Panc1 (cell line): ENCODE measurements at regions not wholly inside any gene's neighbourhood (a gene's known extent, or its start where the extent isn't known, plus 50 kb on each side); places are given as distances from the start of the nearest gene placed in this dataset.

Source experiments
- POLR2AphosphoS5 ChIP-seq: IDR thresholded peaks from 2 replicates; pipeline ENCODE4 v1.6.1; 2012; ENCODE audit warnings: mild to moderate bottlenecking, low read depth, low read length, moderate library complexity
- SIN3A ChIP-seq: IDR thresholded peaks from 2 replicates; pipeline ENCODE4 v1.6.1; 2012; ENCODE audit warnings: low read depth, mild to moderate bottlenecking, low read length, moderate library complexity, borderline replicate concordance; ENCODE audit not compliant: insufficient read depth
- TCF7L2 ChIP-seq: IDR thresholded peaks from 2 replicates; pipeline ENCODE4 v1.6.1; 2011; ENCODE audit warnings: mild to moderate bottlenecking, low read depth, low read length, inconsistent platforms
- TF ChIP-seq, protein P1 (sequence below): fragments of 450-650 bp; IDR thresholded peaks from 2 replicates; pipeline ENCODE4 v1.5.1; 2017; ENCODE audit warnings: mild to moderate bottlenecking
- TF ChIP-seq, protein P2 (sequence below), 2 experiments: IDR thresholded peaks; 2 replicates each; pipeline ENCODE4 v1.6.1; 2011 to 2012; ENCODE audit warnings: low read depth in 2 of 2, control low read depth in 1 of 2, low read length in 1 of 2, mild to moderate bottlenecking in 1 of 2, moderate library complexity in 1 of 2; ENCODE audit not compliant: insufficient read depth in 1 of 2

DNA sequence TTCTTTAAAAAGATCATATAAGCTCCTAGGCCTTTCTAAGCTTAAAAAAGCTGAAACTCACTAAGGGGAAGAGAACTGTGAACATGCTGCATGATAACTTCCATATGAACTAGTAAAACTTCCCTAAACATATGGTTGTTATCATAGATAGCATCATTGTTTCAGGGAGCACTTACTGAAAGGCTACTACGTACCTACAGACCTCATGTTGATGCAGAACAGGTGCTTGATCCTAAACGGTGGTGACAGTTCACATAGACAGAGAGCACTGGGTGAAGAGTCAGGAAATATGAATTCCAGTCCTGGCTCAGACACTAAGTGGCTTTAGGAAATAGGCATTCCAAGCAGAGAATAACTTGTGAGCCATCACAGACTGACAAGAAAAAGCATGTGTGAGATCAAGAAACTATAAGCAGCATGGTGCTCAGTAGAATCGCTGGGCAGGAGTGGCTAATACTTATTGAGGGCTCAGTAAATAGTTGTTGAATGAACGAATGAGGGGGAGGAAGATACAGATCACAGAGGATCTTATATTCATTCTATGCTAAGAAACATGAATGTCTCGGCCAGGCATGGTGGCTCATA is 78.4 kb upstream of the NUDT4 start:
- TF ChIP-seq, protein P1, sequence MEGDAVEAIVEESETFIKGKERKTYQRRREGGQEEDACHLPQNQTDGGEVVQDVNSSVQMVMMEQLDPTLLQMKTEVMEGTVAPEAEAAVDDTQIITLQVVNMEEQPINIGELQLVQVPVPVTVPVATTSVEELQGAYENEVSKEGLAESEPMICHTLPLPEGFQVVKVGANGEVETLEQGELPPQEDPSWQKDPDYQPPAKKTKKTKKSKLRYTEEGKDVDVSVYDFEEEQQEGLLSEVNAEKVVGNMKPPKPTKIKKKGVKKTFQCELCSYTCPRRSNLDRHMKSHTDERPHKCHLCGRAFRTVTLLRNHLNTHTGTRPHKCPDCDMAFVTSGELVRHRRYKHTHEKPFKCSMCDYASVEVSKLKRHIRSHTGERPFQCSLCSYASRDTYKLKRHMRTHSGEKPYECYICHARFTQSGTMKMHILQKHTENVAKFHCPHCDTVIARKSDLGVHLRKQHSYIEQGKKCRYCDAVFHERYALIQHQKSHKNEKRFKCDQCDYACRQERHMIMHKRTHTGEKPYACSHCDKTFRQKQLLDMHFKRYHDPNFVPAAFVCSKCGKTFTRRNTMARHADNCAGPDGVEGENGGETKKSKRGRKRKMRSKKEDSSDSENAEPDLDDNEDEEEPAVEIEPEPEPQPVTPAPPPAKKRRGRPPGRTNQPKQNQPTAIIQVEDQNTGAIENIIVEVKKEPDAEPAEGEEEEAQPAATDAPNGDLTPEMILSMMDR, result no peak
- TF ChIP-seq SIN3A (no peak), POLR2AphosphoS5 (no peak), TCF7L2 (no peak)
- TF ChIP-seq, protein P2, sequence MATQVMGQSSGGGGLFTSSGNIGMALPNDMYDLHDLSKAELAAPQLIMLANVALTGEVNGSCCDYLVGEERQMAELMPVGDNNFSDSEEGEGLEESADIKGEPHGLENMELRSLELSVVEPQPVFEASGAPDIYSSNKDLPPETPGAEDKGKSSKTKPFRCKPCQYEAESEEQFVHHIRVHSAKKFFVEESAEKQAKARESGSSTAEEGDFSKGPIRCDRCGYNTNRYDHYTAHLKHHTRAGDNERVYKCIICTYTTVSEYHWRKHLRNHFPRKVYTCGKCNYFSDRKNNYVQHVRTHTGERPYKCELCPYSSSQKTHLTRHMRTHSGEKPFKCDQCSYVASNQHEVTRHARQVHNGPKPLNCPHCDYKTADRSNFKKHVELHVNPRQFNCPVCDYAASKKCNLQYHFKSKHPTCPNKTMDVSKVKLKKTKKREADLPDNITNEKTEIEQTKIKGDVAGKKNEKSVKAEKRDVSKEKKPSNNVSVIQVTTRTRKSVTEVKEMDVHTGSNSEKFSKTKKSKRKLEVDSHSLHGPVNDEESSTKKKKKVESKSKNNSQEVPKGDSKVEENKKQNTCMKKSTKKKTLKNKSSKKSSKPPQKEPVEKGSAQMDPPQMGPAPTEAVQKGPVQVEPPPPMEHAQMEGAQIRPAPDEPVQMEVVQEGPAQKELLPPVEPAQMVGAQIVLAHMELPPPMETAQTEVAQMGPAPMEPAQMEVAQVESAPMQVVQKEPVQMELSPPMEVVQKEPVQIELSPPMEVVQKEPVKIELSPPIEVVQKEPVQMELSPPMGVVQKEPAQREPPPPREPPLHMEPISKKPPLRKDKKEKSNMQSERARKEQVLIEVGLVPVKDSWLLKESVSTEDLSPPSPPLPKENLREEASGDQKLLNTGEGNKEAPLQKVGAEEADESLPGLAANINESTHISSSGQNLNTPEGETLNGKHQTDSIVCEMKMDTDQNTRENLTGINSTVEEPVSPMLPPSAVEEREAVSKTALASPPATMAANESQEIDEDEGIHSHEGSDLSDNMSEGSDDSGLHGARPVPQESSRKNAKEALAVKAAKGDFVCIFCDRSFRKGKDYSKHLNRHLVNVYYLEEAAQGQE (IDR thresholded peaks at IDR 0.05; ENCODE audit: insufficient read depth in 1 of 2, low read depth in 2 of 2, low read length in 1 of 2), result no peak
